HEK293 (cell line): ENCODE measurements at regions not wholly inside any gene's neighbourhood (a gene's known extent, or its start where the extent isn't known, plus 50 kb on each side); places are given as distances from the start of the nearest gene placed in this dataset.

Experiments used
- CTCF ChIA-PET: fragments of 350-600 bp; formaldehyde crosslinking; extraction: SDS; loops from one replicate; lab custom pipeline; 2021; ENCODE audit warnings: antibody characterized with exemption; lab: Yijun Ruan, JAX
- POLR2A ChIA-PET: fragments of 300-600 bp; formaldehyde crosslinking; extraction: SDS; loops from one replicate; lab custom pipeline; 2020; ENCODE audit warnings: antibody characterized with exemption, inconsistent platforms; lab: Yijun Ruan, JAX
- H3K27ac ChIP-seq: fragments of 200-500 bp; sonication (Bioruptor generic); 2 replicates; pipeline ENCODE4 v1.5.1; 2014; ENCODE audit warnings: low read depth, low read length, control low read depth, inconsistent platforms; ENCODE audit errors: extremely low read depth
- H3K36me3 ChIP-seq, 2 experiments: fragments of 200-500 bp in 1 of 2; sonication (Bioruptor generic) in 1 of 2; 1 replicate in 1 of 2; 2 replicates in 1 of 2; pipeline ENCODE4 v1.5.1; 2014 to 2017; ENCODE audit warnings: inconsistent platforms in 2 of 2, low read length in 2 of 2; ENCODE audit not compliant: control insufficient read depth in 2 of 2, insufficient read depth in 1 of 2
- H3K4me1 ChIP-seq: fragments of 200-500 bp; sonication (Bioruptor generic); 2 replicates; pipeline ENCODE4 v1.5.1; 2014; ENCODE audit warnings: mild to moderate bottlenecking, low read length, inconsistent platforms; ENCODE audit not compliant: control insufficient read depth, insufficient read depth
- H3K4me3 ChIP-seq: 2 replicates; pipeline ENCODE4 v1.5.1; 2011; ENCODE audit warnings: low read depth, mild to moderate bottlenecking, control low read depth, low read length, moderate library complexity
- H3K9me3 ChIP-seq: fragments of 200-500 bp; sonication (Bioruptor generic); 2 replicates; pipeline ENCODE4 v1.5.1; 2014; ENCODE audit warnings: low read depth, low read length, inconsistent platforms; ENCODE audit not compliant: control insufficient read depth, insufficient read depth
- ELK4 ChIP-seq: IDR thresholded peaks from 2 replicates; pipeline ENCODE4 v1.6.1; 2011; ENCODE audit warnings: mild to moderate bottlenecking, low read depth, low read length, borderline replicate concordance
- PRDM1 ChIP-seq: fragments of 450-650 bp; formaldehyde crosslinking; IDR thresholded peaks from 2 replicates; pipeline ENCODE4; 2016; ENCODE audit warnings: missing biosample characterization, missing genetic modification characterization
- ZBTB7A ChIP-seq: fragments of 450-650 bp; formaldehyde crosslinking; IDR thresholded peaks from 2 replicates; pipeline ENCODE4 v1.5.1; 2016; ENCODE audit warnings: low read depth, missing biosample characterization, missing genetic modification characterization
- ZFP3 ChIP-seq: fragments of 450-650 bp; formaldehyde crosslinking; IDR thresholded peaks from 2 replicates; pipeline ENCODE4 v1.5.1; 2016; ENCODE audit warnings: low read depth, missing biosample characterization, missing genetic modification characterization
- ZFP41 ChIP-seq: fragments of 450-650 bp; formaldehyde crosslinking; IDR thresholded peaks from 2 replicates; pipeline ENCODE4 v1.5.1; 2016; ENCODE audit warnings: missing biosample characterization, missing genetic modification characterization, borderline replicate concordance
- ZNF148 ChIP-seq: fragments of 450-650 bp; formaldehyde crosslinking; IDR thresholded peaks from 2 replicates; pipeline ENCODE4 v1.5.0; 2017; ENCODE audit warnings: missing biosample characterization, missing genetic modification characterization, borderline replicate concordance
- ZNF16 ChIP-seq: fragments of 450-650 bp; formaldehyde crosslinking; IDR thresholded peaks from 2 replicates; pipeline ENCODE4 v1.5.1; 2016; ENCODE audit warnings: low read depth, missing biosample characterization, missing genetic modification characterization
- ZNF175 ChIP-seq: fragments of 450-650 bp; formaldehyde crosslinking; IDR thresholded peaks from 2 replicates; pipeline ENCODE4 v1.5.1; 2016; ENCODE audit warnings: missing biosample characterization, missing genetic modification characterization
- ZNF2 ChIP-seq: fragments of 450-650 bp; formaldehyde crosslinking; IDR thresholded peaks from 2 replicates; pipeline ENCODE4 v1.5.1; 2016; ENCODE audit warnings: missing biosample characterization, missing genetic modification characterization
- ZNF211 ChIP-seq: fragments of 450-650 bp; formaldehyde crosslinking; IDR thresholded peaks from 2 replicates; pipeline ENCODE4 v1.5.1; 2016; ENCODE audit warnings: low read depth, missing biosample characterization, missing genetic modification characterization
- ZNF23 ChIP-seq: fragments of 450-650 bp; formaldehyde crosslinking; IDR thresholded peaks from 2 replicates; pipeline ENCODE4 v1.5.1; 2016; ENCODE audit warnings: missing biosample characterization, missing genetic modification characterization, borderline replicate concordance
- ZNF24 ChIP-seq: fragments of 450-650 bp; formaldehyde crosslinking; IDR thresholded peaks from 2 replicates; pipeline ENCODE4 v1.5.1; 2016; ENCODE audit warnings: missing biosample characterization, missing genetic modification characterization
- ZNF335 ChIP-seq: fragments of 450-650 bp; formaldehyde crosslinking; conservative IDR thresholded peaks from 2 replicates; pipeline ENCODE4 v1.5.1; 2016; ENCODE audit warnings: missing biosample characterization, missing genetic modification characterization
- ZNF341 ChIP-seq: fragments of 450-650 bp; formaldehyde crosslinking; IDR thresholded peaks from 2 replicates; pipeline ENCODE4; 2016; ENCODE audit warnings: low read depth, missing biosample characterization, missing genetic modification characterization
- ZNF350 ChIP-seq: fragments of 450-650 bp; formaldehyde crosslinking; IDR thresholded peaks from 2 replicates; pipeline ENCODE4 v1.5.0; 2017; ENCODE audit warnings: missing biosample characterization, mild to moderate bottlenecking, missing genetic modification characterization
- ZNF530 ChIP-seq: fragments of 450-650 bp; formaldehyde crosslinking; IDR thresholded peaks from 2 replicates; pipeline ENCODE4 v1.5.1; 2016; ENCODE audit warnings: low read depth, missing biosample characterization, missing genetic modification characterization
- ZNF571 ChIP-seq: fragments of 450-650 bp; formaldehyde crosslinking; IDR thresholded peaks from 2 replicates; pipeline ENCODE4 v1.5.0; 2017; ENCODE audit warnings: missing biosample characterization, missing genetic modification characterization
- ZNF585B ChIP-seq: fragments of 450-650 bp; formaldehyde crosslinking; IDR thresholded peaks from 2 replicates; pipeline ENCODE4 v1.5.1; 2016; ENCODE audit warnings: missing biosample characterization, missing genetic modification characterization
- ZNF660 ChIP-seq: fragments of 450-650 bp; IDR thresholded peaks from 2 replicates; pipeline ENCODE4 v1.5.1; 2018; ENCODE audit warnings: missing biosample characterization, mild to moderate bottlenecking, missing genetic modification characterization
- ZNF670 ChIP-seq: fragments of 450-650 bp; formaldehyde crosslinking; IDR thresholded peaks from 2 replicates; pipeline ENCODE4 v1.5.1; 2016; ENCODE audit warnings: missing biosample characterization, missing genetic modification characterization, low read depth
- TF ChIP-seq, protein P1 (sequence below): fragments of 450-650 bp; formaldehyde crosslinking; IDR thresholded peaks from 2 replicates; pipeline ENCODE4 v1.5.1; 2016; ENCODE audit warnings: missing biosample characterization, missing genetic modification characterization
- TF ChIP-seq, protein P2 (sequence below): fragments of 450-650 bp; formaldehyde crosslinking; IDR thresholded peaks from 2 replicates; pipeline ENCODE4 v1.5.1; 2016; ENCODE audit warnings: missing biosample characterization, missing genetic modification characterization

GRCh38 chr5:159488516-159488915, 158.2 kb upstream of the IL12B start:
- Histone ChIP-seq H3K4me3 (no peak overlapping the region), H3K4me1 (peaks cover 8% of the 10 kb centered on the region), H3K9me3 (no peaks in the 10 kb centered on the region; the same call in 1 of the 2 replicates), H3K27ac (no peak overlapping the region), H3K36me3 (no peaks in the 10 kb centered on the region)
- ChIA-PET POLR2A (no interaction called here), CTCF (interaction anchor here (0.6 kb wide), 1 partner anchor 23 kb away, joined by 3 read pairs; no protein-coding TSS in a partner anchor)
- TF ChIP-seq ZNF23 (no peak), ZNF341 (tag by site-specific recombination) (no peak), ZNF670 (no peak), ZNF571 (no peak), ZNF24 (tag by site-specific recombination) (no peak), ZNF2 (no peak), ZBTB7A (tag by site-specific recombination) (no peak), ZFP3 (tag by site-specific recombination) (no peak), ZFP41 (tag by site-specific recombination) (no peak), ZNF16 (tag by site-specific recombination) (no peak), ZNF211 (tag by site-specific recombination) (no peak), ZNF148 (tag by site-specific recombination) (no peak), ZNF350 (tag by site-specific recombination) (no peak)
- TF ChIP-seq, protein P1, sequence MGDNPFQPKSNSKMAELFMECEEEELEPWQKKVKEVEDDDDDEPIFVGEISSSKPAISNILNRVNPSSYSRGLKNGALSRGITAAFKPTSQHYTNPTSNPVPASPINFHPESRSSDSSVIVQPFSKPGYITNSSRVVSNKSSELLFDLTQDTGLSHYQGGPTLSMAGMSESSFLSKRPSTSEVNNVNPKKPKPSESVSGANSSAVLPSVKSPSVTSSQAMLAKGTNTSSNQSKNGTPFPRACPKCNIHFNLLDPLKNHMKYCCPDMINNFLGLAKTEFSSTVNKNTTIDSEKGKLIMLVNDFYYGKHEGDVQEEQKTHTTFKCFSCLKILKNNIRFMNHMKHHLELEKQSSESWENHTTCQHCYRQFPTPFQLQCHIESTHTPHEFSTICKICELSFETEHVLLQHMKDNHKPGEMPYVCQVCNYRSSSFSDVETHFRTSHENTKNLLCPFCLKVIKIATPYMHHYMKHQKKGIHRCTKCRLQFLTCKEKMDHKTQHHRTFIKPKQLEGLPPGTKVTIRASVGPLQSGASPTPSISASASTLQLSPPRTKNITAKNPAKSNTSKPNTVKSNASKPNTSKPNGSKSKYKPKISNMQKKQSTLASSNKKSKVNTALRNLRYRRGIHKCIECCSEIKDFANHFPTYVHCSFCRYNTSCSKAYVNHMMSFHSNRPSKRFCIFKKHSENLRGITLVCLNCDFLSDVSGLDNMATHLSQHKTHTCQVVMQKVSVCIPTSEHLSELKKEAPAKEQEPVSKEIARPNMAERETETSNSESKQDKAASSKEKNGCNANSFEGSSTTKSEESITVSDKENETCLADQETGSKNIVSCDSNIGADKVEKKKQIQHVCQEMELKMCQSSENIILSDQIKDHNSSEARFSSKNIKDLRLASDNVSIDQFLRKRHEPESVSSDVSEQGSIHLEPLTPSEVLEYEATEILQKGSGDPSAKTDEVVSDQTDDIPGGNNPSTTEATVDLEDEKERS, result no peak
- TF ChIP-seq, protein P2, sequence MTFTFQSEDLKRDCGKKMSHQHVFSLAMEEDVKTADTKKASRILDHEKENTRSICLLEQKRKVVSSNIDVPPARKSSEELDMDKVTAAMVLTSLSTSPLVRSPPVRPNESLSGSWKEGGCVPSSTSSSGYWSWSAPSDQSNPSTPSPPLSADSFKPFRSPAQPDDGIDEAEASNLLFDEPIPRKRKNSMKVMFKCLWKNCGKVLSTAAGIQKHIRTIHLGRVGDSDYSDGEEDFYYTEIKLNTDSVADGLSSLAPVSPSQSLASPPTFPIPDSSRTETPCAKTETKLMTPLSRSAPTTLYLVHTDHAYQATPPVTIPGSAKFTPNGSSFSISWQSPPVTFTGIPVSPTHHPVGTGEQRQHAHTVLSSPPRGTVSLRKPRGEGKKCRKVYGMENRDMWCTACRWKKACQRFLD (tag by site-specific recombination), result no peak

- CTCF ChIA-PET, result interaction anchor here (0.6 kb wide), 1 partner anchor 152 kb away, joined by 3 read pairs; no protein-coding TSS in a partner anchor
- POLR2A ChIA-PET, result no interaction called here
- TF ChIP-seq ZNF16 (tag by site-specific recombination) (no peak), ELK4 (no peak), PRDM1 (tag by site-specific recombination) (no peak), ZNF175 (tag by site-specific recombination) (no peak), ZNF571 (no peak), ZNF660 (tag by site-specific recombination) (no peak), ZNF530 (tag by site-specific recombination) (no peak), ZNF585B (tag by site-specific recombination) (no peak), ZNF335 (tag by site-specific recombination) (no peak)
- Histone ChIP-seq H3K4me1 (peaks cover 8% of the 10 kb centered on the region), H3K9me3 (no peaks in the 10 kb centered on the region; the same call in 1 of the 2 replicates), H3K4me3 (no peak overlapping the region), H3K36me3 (no peaks in the 10 kb centered on the region), H3K27ac (no peak overlapping the region)
Observed at GRCh38 chr5:159489779-159490178, 159.5 kb upstream of the IL12B start.
